Neuronal stem cell (in vitro differentiated cells): ENCODE measurements at regions not wholly inside any gene's neighbourhood (a gene's known extent, or its start where the extent isn't known, plus 50 kb on each side); places are given as distances from the start of the nearest gene placed in this dataset.

Experiments used
- DNase-seq: peaks from one replicate; pipeline ENCODE4 v3.0.0-alpha.2; 2013; ENCODE audit warnings: low spot score
- H2AFZ ChIP-seq: one replicate; pipeline ENCODE4 v1.6.1; 2013; ENCODE audit warnings: mild to moderate bottlenecking, low read length, inconsistent platforms
- H2AK5ac ChIP-seq: 2 replicates; pipeline ENCODE4 v1.6.1; 2013; ENCODE audit warnings: low read depth, mild to moderate bottlenecking, inconsistent platforms, low read length, moderate library complexity, mixed read lengths
- H2BK120ac ChIP-seq: 2 replicates; pipeline ENCODE4 v1.6.1; 2013; ENCODE audit warnings: low read depth, mild to moderate bottlenecking, inconsistent platforms, low read length, moderate library complexity, mixed read lengths
- H2BK12ac ChIP-seq: one replicate; pipeline ENCODE4 v1.6.1; 2013; ENCODE audit warnings: low read length, inconsistent platforms
- H2BK15ac ChIP-seq: 2 replicates; pipeline ENCODE4 v1.6.1; 2013; ENCODE audit warnings: mild to moderate bottlenecking, low read length, inconsistent platforms, mixed read lengths
- H2BK5ac ChIP-seq: one replicate; pipeline ENCODE4 v1.6.1; 2013; ENCODE audit warnings: inconsistent platforms, mild to moderate bottlenecking, low read length, moderate library complexity
- H3K14ac ChIP-seq: one replicate; pipeline ENCODE4 v1.6.1; 2013; ENCODE audit warnings: low read length, inconsistent platforms
- H3K18ac ChIP-seq: 2 replicates; pipeline ENCODE4 v1.6.1; 2013; ENCODE audit warnings: low read length, inconsistent platforms
- H3K23ac ChIP-seq: 2 replicates; pipeline ENCODE4 v1.6.1; 2013; ENCODE audit warnings: low read depth, mild to moderate bottlenecking, mixed read lengths, low read length, inconsistent platforms; ENCODE audit not compliant: poor library complexity
- H3K27ac ChIP-seq: replicated peaks from 3 replicates; pipeline ENCODE4 v1.5.1; 2013; ENCODE audit warnings: low read length, inconsistent platforms
- H3K27me3 ChIP-seq, 3 experiments: 2 replicates each; pipeline ENCODE4 v1.6.1; 2013; ENCODE audit warnings: low read length in 3 of 3, mild to moderate bottlenecking in 2 of 3, inconsistent platforms in 1 of 3, low read depth in 1 of 3, mixed read lengths in 1 of 3, moderate library complexity in 1 of 3; ENCODE audit not compliant: control insufficient read depth in 3 of 3, insufficient read depth in 3 of 3
- H3K36me3 ChIP-seq, 2 donors: replicated peaks in 1 of 2; 2 replicates each; pipeline ENCODE4 v1.6.1; 2013; ENCODE audit warnings: low read length in 2 of 2; ENCODE audit not compliant: control insufficient read depth in 2 of 2, insufficient read depth in 2 of 2
- H3K4ac ChIP-seq: 2 replicates; pipeline ENCODE4 v1.6.1; 2013; ENCODE audit warnings: inconsistent platforms, mild to moderate bottlenecking, low read length, moderate library complexity
- H3K4me1 ChIP-seq, 2 donors: 1 replicate in 1 of 2; 2 replicates in 1 of 2; pipeline ENCODE4 v1.6.1; 2013; ENCODE audit warnings: low read length in 2 of 2, low read depth in 1 of 2; ENCODE audit not compliant: control insufficient read depth in 2 of 2, insufficient read depth in 1 of 2
- H3K4me2 ChIP-seq: one replicate; pipeline ENCODE4 v1.6.1; 2013; ENCODE audit warnings: mild to moderate bottlenecking, low read length, inconsistent platforms; ENCODE audit not compliant: insufficient read depth, poor library complexity, severe bottlenecking
- H3K4me3 ChIP-seq, 2 donors: 2 replicates each; pipeline ENCODE4 v1.5.1; 2013; ENCODE audit warnings: low read length in 2 of 2, mild to moderate bottlenecking in 2 of 2, inconsistent platforms in 1 of 2, moderate library complexity in 1 of 2
- H3K79me1 ChIP-seq: one replicate; pipeline ENCODE4 v1.6.1; 2013; ENCODE audit warnings: low read depth, mild to moderate bottlenecking, inconsistent platforms, low read length, moderate library complexity
- H3K9ac ChIP-seq: one replicate; pipeline ENCODE4 v1.6.1; 2013; ENCODE audit warnings: mild to moderate bottlenecking, low read depth, low read length, inconsistent platforms; ENCODE audit not compliant: poor library complexity
- H3K9me3 ChIP-seq, 2 donors: replicated peaks in 1 of 2; 2 replicates each; pipeline versions ENCODE3 to v1.6.1; 2013; ENCODE audit warnings: low read length in 2 of 2, mild to moderate bottlenecking in 2 of 2, inconsistent platforms in 1 of 2, low read depth in 1 of 2, mixed read lengths in 1 of 2, moderate library complexity in 1 of 2; ENCODE audit not compliant: control insufficient read depth in 2 of 2, insufficient read depth in 1 of 2
- H4K8ac ChIP-seq: one replicate; pipeline ENCODE4 v1.6.1; 2013; ENCODE audit warnings: low read depth, mild to moderate bottlenecking, inconsistent platforms, low read length, moderate library complexity
- H4K91ac ChIP-seq: one replicate; pipeline ENCODE4 v1.6.1; 2013; ENCODE audit warnings: low read length, low read depth, mild to moderate bottlenecking, inconsistent platforms; ENCODE audit not compliant: poor library complexity
- WGBS, 2 donors: extraction: QIAGEN DNeasy Blood & Tissue Kit; methylation state at CpG; one replicate each; pipeline ENCODE4 v1.1.7; 2013; ENCODE audit warnings: missing lambda C conversion rate in 2 of 2, mixed read lengths in 1 of 2; ENCODE audit not compliant: insufficient read length in 2 of 2, insufficient replicate concordance in 1 of 2; ENCODE audit errors: extremely low coverage in 2 of 2; 5-methylcytosine and 5-hydroxymethylcytosine counted together

DNA sequence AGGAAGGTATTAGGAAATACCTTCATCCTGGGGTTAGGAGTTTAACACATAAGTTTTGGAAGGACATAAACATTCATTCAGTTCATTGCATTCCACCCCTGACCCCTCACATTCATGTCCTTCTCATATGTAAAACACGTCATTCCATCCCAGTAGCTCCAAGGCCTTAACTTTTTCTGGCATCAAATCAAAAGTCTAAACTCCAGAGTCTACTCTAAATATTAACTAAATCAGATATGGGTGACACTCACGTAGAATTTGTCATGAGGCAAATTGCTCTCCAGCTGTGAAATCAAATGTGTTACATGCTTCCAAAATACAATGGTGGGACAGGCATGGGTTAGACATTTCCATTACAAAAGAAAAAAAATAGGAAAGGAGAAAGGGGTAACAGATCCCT, 298.2 kb upstream of the LRRC7 start:
- Histone ChIP-seq H3K14ac (no peak overlapping the region), H3K4me1 (peaks cover 0 to 2% of the 10 kb centered on the region in 2 donors), H2BK12ac (no peak overlapping the region), H3K36me3 (no peaks in the 10 kb centered on the region), H2BK120ac (no peak overlapping the region), H3K9me3 (no peaks in the 10 kb centered on the region), H3K79me1 (no peaks in the 10 kb centered on the region), H3K27ac (no peak overlapping the region), H3K9ac (no peak overlapping the region), H3K4me2 (no peak overlapping the region), H2AK5ac (no peak overlapping the region), H4K8ac (no peak overlapping the region), H2BK15ac (no peak overlapping the region), H4K91ac (no peak overlapping the region), H3K23ac (no peak overlapping the region), H3K27me3 (no peaks in the 10 kb centered on the region), H2AFZ (no peak overlapping the region), H3K18ac (no peak overlapping the region), H3K4me3 (no peak overlapping the region), H2BK5ac (no peak overlapping the region), H3K4ac (no peak overlapping the region)
- no CpG with 5 or more reads among the region's 2 CpGs for WGBS, 2 donors
- DNase-seq, result no peak

- Histone ChIP-seq H3K27ac (no peak overlapping the region), H4K91ac (no peak overlapping the region), H2BK12ac (no peak overlapping the region), H3K36me3 (no peaks in the 10 kb centered on the region), H3K4me1 (peaks cover 0 to 2% of the 10 kb centered on the region in 2 donors), H3K18ac (no peak overlapping the region), H3K4me3 (no peak overlapping the region), H3K14ac (no peak overlapping the region), H3K79me1 (no peaks in the 10 kb centered on the region), H2AK5ac (no peak overlapping the region), H2BK15ac (no peak overlapping the region), H2AFZ (no peak overlapping the region), H3K23ac (no peak overlapping the region), H2BK5ac (no peak overlapping the region), H3K9me3 (no peaks in the 10 kb centered on the region), H3K27me3 (no peaks in the 10 kb centered on the region), H3K9ac (no peak overlapping the region), H4K8ac (no peak overlapping the region), H3K4me2 (no peak overlapping the region), H3K4ac (no peak overlapping the region), H2BK120ac (no peak overlapping the region)
- no peak for DNase-seq
- WGBS, 2 donors, result no CpG with 5 or more reads among the region's 5 CpGs
These were observed 296.1 kb upstream of the LRRC7 start for GRCh38 chr1:69271587-69272125.

GRCh38 chr1:69272684-69273083, 295.0 kb upstream of the LRRC7 start:
- Histone ChIP-seq H3K23ac (no peak overlapping the region), H3K4me3 (no peak overlapping the region), H3K9ac (no peak overlapping the region), H2BK5ac (no peak overlapping the region), H2BK15ac (no peak overlapping the region), H3K14ac (no peak overlapping the region), H3K4me1 (peaks cover 0 to 2% of the 10 kb centered on the region in 2 donors), H3K9me3 (no peaks in the 10 kb centered on the region), H3K18ac (no peak overlapping the region), H2BK120ac (no peak overlapping the region), H3K27me3 (no peaks in the 10 kb centered on the region), H2AFZ (no peak overlapping the region), H4K8ac (no peak overlapping the region), H3K79me1 (no peaks in the 10 kb centered on the region), H3K27ac (no peak overlapping the region), H4K91ac (no peak overlapping the region), H2AK5ac (no peak overlapping the region), H3K36me3 (no peaks in the 10 kb centered on the region), H3K4me2 (no peak overlapping the region), H3K4ac (no peak overlapping the region), H2BK12ac (no peak overlapping the region)
- no CpG with 5 or more reads among the region's 4 CpGs for WGBS, 2 donors
- DNase-seq, result no peak

DNA sequence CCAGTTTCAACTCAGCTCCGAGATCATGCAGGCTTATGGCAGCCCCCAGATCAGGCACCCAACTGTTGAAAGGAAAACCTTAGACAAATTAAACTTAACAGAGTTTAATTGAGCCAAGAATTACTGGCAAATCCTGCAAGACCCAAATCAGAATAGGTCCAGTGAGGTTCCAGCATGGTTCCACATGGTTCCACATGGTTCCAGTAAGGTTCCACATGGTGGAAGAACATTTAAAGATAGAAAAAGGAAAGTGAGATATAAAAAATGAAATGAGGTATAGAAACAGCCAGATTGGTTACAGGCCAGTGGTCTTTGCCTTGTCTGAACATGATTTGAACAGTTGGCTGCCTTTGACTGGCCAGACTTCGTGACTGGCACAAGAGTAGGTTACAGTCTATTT, 288.8 kb upstream of the LRRC7 start:
- Histone ChIP-seq H2BK15ac (no peak overlapping the region), H3K4ac (no peak overlapping the region), H2BK120ac (no peak overlapping the region), H3K79me1 (no peaks in the 10 kb centered on the region), H4K91ac (no peak overlapping the region), H2AFZ (no peak overlapping the region), H3K18ac (no peak overlapping the region), H3K9ac (no peak overlapping the region), H3K4me1 (peaks cover 0 to 3% of the 10 kb centered on the region in 2 donors), H3K9me3 (no peaks in the 10 kb centered on the region), H3K14ac (no peak overlapping the region), H3K4me2 (no peak overlapping the region), H3K27me3 (no peaks in the 10 kb centered on the region), H3K36me3 (no peaks in the 10 kb centered on the region), H2BK12ac (no peak overlapping the region), H3K27ac (no peak overlapping the region), H3K23ac (no peak overlapping the region), H4K8ac (no peak overlapping the region), H2BK5ac (no peak overlapping the region), H2AK5ac (no peak overlapping the region), H3K4me3 (no peak overlapping the region)
- WGBS, 2 donors, result no CpG with 5 or more reads among the region's 2 CpGs
- DNase-seq, result no peak
